ENCODE measurements at regions not wholly inside any gene's neighbourhood (a gene's known extent, or its start where the extent isn't known, plus 50 kb on each side); places are given as distances from the start of the nearest gene placed in this dataset.
A peak's percentile ranks its signal among the peaks of the same experiment; 100 is the strongest.

DNA sequence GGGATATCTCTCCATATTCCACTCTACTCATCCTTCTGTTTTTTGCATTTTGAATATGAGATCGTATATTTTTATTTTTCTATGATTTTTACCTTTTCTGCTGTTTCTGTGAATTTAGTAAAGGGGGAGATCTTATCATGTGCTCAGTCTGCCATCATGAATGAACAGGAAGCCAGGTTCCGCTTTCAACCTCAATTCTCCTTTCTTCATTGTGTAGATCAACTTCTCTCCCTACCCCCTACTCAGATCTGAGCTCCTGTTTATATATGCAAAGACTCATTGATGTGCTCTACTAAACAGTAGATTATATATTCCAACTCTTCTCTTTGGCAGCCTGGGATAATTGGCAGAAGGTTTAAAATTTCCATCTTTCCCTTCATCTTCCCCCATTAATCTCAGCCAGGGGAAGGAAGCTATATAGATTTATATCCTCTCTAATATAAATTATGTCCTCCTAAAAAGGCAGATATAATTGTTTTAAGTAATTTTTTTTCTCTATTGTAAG lies 336.7 kb upstream of the PLET1 start:
- no peak for DNase-seq

- DNase-seq: no peak
Measured at GRCh38 chr11:112599265-112599664, 338.6 kb upstream of the PLET1 start.

DNA sequence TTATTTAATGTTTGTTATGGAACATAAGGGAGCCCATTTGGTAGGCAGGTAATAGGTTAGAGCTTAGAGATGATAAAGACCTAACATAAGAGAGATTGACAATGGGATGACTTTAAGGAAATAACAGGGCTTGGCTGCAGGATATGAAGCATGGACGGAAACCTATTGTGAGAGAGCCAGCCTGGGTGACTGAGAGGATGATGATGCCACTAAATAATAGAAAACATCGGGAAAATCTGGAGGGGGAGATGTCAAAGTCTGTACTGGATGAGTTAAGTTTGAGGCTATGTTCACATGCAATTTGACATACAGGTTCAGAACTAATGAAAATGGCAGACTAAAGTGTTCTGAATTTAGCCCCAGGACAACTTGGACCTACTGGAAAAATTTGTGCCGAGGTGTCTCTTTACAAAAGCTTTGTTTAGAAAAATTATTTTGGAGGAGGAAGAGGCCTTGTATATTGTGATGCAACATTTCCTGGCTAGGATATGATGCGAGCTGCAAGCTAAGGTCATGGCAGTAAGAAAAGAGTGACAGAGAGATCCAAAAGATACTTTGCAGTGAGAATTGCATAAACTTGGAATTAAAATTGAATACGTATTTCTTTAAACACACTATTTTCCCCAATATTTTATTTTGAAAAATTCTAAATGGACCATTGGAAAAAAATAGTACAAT lies 339.3 kb upstream of the PLET1 start:
- no peak for DNase-seq

DNA sequence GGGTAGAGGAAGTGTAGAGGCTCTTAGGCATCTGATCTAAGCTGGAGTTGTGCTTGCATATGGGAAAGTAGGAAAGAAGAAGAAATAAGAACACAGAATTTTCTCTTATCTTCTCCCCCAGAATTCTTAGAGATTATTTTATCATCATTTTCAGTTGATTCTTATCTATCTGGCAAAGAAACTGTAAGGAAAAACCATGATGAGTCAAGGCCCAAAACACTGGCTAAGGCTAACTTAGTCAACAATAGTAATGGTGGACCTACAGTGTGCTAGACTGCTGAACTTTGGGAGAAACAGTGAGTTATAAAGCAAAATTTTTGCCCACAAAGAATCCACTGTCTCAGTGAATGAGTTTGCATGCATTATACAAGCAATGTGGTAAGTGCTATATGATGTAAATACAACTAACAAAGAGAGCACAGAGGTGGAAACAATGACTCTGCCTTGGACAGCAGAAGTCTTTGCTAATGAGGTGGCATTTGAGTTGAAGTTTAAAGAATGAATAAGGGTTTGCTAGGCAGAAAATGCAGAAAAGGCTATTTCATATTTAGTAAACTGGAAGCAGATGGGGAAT lies 344.5 kb upstream of the PLET1 start:
- no peak for DNase-seq

DNA sequence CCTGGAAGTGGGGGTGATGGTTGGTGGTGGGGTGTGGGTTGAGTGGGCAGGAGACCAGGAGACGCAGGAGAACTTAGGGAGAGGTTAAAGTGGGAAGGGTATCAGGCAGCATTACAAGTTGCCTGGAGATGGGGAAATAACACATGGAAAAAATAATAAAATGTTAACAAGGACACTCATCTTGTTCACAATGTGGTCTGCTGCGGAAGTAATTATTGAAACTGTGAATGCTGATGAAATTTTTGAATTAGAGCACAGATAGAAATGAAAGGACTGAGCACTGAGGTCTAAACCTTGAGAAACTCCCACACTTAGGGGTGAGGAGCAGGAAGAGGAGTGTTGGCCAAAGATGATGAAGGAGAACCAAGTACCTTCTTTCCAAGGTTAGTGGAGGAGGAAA lies 346.0 kb upstream of the PLET1 start:
- no peak for DNase-seq

DNA sequence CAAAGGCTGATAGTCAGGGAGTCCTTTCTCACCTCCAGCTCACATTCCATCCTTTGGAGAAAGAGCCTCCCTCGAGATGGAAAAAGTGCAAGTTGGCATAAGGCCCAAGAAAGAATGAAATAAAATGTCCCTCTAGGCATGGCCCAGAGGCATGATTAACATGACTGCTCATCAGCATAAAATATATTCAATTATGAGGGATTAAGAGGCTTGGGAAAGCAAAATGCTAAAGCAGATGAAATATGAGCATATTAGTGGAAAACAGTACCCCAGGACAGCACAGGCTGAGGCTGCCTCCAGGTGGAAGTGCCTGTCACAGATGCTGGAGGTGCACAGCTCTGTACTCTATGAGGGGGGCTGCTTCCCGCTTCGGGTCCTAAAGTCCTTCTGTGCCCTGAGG lies 347.8 kb upstream of the PLET1 start:
- no peak for DNase-seq

GRCh38 chr11:112610494-112610893 lies 349.8 kb upstream of the PLET1 start:
- DNase-seq: no peak

- no peak for DNase-seq
Measured at GRCh38 chr11:112610996-112611750, 350.0 kb upstream of the NCAM1 start.

DNA sequence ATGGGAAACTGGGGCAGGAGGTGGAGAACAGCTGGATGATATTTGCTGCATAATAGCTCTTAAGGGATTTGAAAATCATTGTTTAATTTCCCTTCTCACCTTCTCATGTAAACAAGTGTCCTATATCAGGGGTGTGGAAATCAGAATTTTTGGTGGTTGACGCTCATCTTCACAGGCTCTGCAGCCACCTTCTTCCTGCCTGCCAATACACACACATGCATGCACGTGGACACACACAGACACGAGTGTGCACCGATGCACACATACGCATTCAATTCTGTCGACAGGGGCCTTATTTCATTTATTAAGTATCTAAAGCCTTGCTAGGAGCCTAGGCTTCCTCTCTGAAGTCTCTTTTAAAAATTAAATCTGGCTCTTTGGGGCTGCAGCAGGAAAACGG lies 349.4 kb upstream of the NCAM1 start:
- DNase-seq: no peak

DNA sequence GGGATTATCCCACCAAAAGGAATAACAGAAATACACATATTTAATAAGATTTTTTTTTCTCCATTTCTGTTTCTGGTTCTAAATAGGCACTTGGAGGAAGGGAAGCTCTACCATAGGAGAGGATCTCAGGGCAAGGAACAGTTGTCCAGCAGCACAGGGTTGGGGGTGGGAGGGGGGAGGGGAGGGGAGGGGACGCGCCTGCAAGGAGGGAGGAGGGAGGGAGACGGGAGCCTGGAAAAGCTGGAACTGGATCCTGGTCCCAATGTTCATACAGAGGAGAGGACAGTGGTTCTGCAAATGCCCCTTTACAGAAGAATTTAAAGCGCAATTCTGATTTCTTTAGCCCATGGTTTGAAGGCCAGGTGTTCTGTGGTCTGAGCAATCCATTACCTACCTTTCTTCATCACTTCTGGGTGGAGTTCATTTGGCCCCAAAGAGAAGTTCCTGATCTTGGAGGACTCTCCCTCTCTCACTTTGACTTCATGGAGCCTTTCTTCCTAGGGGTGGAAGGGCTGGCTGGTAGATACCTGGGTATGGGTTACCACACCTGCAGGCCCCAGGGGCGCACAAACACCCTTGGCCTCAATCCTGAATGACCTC lies 348.9 kb upstream of the NCAM1 start:
- no peak for DNase-seq

- peak; percentile 38 for DNase-seq
Measured at GRCh38 chr11:112613051-112613972, 347.9 kb upstream of the NCAM1 start.

DNA sequence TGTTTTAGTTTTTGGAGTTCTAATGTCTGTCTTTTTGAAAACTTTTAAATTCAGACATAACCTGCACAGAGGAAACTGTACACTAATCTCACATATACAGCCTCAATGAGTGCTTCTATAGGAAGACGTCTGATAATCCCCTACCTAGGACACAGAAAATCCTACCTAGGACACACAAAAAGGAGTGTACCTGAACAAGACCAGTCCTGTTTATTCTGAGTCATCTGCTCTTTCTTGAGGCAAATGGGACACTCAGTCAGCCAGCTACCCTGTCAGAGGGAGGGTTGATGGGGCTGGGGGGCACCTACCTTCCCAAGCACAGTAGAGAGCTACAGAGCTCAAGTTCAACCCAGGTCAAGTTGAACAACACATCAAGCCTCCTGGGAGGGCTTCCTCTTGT lies 346.6 kb upstream of the NCAM1 start:
- DNase-seq: no peak

- DNase-seq: no peak
Measured at GRCh38 chr11:112615238-112615637, 346.0 kb upstream of the NCAM1 start.

- no peak for DNase-seq
Measured at GRCh38 chr11:112615891-112616290, 345.3 kb upstream of the NCAM1 start.

DNA sequence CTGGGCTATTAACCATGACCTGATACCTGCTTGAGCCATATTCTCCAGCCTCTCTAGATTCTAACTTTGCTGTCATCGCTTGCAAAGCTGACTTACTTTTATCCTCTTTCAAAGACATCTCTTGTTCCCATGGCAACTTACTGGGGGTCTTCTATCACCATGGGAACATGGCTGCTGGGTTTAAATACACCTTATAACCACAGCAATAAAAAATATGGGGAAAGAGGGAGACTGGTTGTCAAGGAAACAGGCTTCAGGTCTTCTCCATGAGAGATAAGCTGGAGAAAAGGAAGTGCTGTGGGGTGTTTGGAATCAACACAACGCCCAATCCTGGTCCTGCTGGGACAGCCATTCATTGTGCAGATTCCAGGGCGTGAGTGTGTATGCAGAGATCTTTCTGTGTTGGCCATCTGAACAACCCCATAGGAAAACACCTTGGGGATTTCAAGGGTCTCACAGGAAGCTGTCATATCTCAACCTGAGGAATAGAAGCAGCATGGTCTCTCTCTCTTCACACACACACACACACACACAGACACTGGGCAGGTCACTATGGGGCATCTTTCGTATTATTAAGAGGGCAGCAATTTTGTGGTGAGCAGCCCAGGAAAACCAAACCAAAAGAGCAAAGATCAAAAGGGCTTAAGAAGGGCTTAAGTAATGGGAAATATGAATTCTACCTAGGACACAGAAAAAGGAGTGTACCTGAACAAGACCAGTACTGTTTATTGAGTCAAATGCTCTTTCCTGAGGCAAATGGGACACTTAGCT lies 344.7 kb upstream of the NCAM1 start:
- DNase-seq: no peak

DNA sequence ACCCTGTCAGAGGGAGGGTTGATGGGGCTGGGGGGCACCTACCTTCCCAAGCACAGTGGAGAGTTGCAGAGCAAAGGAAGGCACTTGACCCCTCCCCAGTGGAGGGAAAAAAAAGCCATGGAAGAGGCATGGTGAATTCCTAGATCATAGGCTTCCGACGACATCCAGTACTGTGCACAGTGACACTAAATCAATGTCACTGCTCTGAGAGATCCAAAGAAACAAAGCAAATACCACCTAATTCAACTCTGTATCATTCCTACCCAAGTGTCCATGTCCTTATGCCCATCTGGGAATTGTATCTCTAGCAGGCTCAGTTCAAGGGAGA lies 344.2 kb upstream of the NCAM1 start:
- no peak for DNase-seq

DNA sequence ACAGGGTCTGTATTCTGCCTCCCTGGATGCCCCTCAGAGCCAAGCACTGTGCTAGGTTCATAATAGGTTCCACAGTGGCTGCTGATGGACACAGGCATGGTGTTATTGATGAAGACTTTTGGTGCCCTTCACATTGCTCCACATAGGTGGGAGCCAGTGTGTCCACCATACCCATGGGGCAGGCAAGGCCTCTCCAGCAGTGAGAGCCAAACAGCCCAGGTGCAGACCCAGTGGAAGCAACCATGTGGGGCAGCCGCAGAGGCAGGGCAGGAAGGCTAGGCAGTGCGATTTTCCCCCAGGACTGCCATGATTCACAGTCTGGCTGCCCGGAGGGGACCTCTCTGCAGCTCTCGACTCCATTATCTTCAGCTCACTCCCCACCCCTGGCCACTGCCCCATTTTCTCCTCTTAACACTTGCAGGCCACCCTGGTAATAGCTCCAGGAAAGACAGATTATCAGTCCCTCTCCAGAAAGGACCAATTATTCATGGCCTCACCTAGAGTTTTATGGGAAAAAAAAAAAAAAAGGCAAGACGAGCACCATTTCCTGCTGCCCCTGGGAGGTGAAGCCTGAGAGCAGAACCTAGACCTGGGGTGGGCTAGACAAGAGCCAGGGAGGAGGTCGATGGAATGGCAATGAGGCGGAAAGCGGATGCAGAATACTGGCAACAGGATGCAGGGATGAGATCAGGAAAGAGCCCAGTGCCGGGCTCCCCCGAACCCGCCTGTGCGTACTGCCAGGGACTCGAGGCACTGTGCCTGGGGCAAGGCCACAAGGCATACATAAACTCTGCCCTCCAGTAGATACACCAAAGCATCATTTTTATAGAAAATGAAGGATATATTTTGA lies 343.0 kb upstream of the NCAM1 start:
- DNase-seq: no peak

GRCh38 chr11:112619106-112619505 lies 342.1 kb upstream of the NCAM1 start:
- no peak for DNase-seq

DNA sequence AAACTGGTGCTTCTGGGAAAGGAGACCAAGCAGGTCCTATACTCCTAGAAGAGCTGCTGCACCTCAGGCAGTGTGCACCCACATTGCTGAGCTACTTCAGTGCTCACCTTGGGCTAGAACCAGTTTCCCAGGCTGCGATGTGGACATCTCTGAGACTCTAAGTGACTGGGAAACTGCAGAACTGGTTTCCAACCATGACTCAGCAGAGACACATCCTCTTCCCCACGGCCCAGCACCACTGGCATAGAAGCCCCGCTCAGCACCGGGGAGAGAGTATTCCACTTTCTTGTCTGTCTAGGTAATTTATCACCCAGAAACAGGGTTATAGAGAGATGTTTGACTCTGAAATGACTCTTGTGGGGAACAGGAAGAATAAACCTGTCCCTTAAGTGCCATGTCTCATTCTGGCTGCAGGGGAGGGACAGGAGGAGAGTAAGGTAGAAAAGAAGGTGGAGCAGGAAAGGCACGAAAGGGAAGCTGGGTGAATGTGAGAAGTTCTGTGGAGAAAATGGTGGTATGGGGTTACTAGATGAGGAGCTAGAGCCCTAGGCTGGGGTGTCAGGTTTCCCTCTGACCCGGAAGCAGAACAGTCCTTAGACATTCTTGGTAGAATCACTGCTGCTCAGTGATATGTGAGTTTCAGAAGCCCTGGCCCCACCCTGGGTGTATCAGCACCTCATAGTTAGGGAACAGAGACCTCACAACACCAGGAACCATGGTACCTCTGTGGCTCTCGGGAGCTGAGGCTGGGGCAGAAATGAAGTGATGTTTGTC lies 340.4 kb upstream of the NCAM1 start:
- DNase-seq: no peak

GRCh38 chr11:112623057-112623456 lies 338.2 kb upstream of the NCAM1 start:
- DNase-seq: no peak
